Brain pericyte (primary cell): ENCODE measurements at regions not wholly inside any gene's neighbourhood (a gene's known extent, or its start where the extent isn't known, plus 50 kb on each side); places are given as distances from the start of the nearest gene placed in this dataset.

Source experiments
- DNase-seq: peaks from one replicate; pipeline ENCODE4 v3.0.0-alpha.2; 2012; ENCODE audit warnings: low read depth, low spot score

- no peak for DNase-seq
Measured at GRCh38 chr10:125343983-125344382, 183.6 kb upstream of the CTBP2 start.

GRCh38 chr10:125343118-125343925, 183.0 kb upstream of the CTBP2 start:
- DNase-seq: no peak

DNA sequence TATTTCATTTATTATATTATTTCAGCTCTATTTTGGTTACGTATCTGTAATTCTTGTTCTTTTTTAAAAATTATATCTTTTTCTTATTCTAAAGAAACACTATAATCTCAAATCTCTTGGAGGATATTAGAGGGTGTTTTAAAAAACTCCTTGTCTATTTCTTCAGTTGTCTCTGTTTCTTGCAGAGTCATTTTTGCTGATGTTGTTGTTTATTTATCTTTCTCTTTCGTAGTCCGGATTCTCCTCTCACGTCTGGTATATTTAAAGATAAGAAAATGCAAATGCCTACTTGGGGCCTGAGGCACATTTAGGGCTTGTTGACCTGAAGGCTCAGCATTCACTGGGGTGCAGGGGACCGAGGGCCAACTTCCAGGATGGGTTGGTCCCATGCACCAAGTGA, 181.2 kb upstream of the CTBP2 start:
- no peak for DNase-seq

- no peak for DNase-seq
Measured at GRCh38 chr10:125340903-125341302, 180.5 kb upstream of the CTBP2 start.

DNA sequence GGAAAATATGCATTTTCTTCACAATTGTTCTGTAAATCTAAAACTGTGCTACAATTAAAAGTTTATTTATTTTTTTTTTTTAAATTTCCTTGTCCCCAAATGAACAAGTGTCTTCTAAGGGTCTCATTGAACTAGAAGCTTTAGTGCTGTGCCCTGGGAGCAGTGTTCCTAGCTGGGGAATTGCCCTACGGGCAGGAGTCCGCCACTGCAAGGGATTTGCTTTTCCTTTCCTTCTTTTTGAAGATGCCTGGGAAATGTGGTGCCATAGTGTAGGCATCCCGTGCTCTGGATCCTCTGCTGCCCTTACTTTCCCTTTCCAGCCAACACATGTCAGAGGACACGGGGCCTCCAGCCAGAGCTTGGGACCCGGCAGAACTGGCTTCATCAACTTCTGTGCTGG, 177.1 kb upstream of the CTBP2 start:
- no peak for DNase-seq

- DNase-seq: no peak
Measured at GRCh38 chr10:125334545-125334944, 174.2 kb upstream of the CTBP2 start.

DNA sequence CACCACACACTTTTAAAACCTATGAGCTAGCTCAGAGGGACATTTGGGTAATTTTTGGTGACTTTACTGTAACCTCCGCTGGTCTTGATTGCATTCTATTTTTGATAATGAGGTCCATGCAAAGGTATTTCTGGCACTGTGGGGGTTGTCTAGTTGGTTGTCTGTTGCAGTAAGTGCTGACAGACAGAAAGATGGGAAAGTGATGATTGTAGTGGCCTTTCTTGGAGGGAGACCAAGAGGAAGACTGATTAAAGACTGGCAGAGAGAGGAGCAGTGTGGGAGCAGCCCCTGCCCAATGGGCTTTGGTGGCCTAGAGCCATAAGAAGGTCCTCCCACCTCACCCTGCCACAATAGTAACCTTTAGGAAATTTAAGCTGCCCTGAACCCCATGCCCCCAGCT, 173.4 kb upstream of the CTBP2 start:
- no peak for DNase-seq

- no peak for DNase-seq
Measured at GRCh38 chr10:125333209-125333591, 172.8 kb upstream of the CTBP2 start.

- DNase-seq: no peak
Measured at GRCh38 chr10:125332548-125333208, 172.3 kb upstream of the CTBP2 start.

DNA sequence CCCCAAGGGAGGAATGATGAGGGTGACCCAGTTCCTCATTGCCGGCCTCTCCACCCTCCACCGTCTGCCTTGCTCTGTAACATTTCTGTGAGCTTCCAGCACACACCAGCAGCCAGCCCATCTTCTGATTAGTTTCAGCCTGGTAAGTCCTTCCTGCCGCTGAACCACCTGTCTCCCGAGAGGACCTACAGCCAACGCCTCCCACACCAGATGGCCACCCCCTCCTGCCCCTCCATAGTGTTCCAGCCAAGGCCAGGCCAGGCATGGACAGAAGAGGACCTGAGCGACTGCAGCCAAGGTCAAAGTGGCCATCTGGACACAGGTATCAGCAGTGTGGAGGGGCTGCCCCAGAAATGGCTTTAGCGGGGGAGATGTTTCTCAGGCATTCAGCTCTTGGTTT, 170.7 kb upstream of the CTBP2 start:
- DNase-seq: no peak

GRCh38 chr10:125329056-125329455, 168.7 kb upstream of the CTBP2 start:
- DNase-seq: no peak

GRCh38 chr10:125325326-125325725, 165.0 kb upstream of the CTBP2 start:
- DNase-seq: no peak

- no peak for DNase-seq
Measured at GRCh38 chr10:125316436-125316835, 156.1 kb upstream of the CTBP2 start.

GRCh38 chr10:125300937-125301336, 140.6 kb upstream of the CTBP2 start:
- DNase-seq: no peak

DNA sequence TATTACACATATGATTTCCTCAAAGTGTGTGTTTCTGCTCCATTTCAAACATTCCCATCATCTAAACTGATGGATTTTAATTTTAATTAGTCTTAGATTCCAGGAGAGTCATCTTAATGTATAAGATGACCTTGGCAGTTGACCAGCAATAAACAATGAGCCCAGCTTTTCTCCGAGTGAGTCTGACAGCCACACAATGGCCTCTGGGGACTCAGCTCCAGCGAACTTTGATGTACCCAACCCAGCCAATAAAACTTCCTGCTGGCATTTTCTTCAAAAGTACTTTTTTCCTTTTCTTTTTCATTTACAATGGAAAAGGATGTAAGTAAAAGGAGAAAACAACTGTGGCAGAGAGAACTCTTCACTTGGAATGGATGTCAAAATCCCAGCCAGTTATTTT, 139.1 kb upstream of the CTBP2 start:
- DNase-seq: no peak

DNA sequence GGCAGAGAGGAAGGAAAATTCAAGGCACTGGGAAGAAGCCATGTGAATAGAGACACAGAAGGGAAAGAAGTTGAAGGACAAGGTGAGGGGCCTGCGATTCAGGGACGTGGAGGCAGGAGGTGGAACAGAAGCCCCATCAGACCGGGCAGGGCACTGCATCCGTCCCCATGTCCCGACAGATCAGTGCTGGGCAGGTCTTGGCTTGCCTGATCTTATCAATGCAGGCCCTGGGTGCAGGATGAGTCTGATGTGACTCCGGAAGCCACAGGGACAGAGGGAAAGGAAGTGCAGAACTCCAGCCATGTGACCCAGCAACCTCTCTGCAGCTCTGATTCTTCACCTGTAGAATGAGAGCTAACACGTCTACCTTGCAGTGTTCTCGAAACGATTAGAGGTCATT, 136.2 kb upstream of the CTBP2 start:
- no peak for DNase-seq

- DNase-seq: no peak
Measured at GRCh38 chr10:125294109-125294508, 133.7 kb upstream of the CTBP2 start.

DNA sequence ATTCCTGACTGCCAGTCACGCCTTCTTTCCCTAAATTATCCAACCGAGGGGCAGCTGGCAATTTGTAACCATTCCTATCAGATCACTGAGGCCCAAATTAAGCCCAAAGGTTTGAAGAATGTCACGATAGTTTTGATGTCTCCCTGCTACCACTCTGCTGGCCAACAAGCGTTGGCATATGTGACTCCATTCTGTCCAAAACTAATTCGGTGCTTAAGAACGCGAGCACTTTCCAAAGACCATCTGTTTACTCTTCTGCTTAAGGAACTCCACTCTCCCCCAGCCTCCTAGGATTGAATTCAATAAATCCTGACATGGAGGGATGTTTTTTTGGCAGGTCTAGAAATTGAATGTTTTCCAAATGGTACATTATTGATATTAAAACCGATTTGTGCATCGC, 131.5 kb upstream of the CTBP2 start:
- no peak for DNase-seq

DNA sequence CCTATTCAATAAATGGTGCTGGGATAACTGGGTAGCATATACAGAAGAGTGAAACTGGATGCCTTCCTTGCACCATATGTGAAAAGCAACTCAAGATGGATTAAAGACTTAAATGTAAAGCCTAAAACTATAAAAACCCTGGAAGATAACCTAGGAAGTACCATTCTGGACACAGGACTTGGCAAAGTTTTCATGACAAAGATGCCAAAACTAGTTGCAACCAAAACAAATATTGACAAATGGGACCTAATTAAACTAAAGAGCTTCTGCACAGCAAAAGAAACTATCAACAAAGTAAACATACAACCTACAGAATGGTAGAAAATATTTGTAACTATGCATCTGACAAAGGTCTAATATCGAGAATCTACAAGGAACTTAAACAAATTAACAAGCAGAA, 129.1 kb upstream of the CTBP2 start:
- DNase-seq: no peak

- no peak for DNase-seq
Measured at GRCh38 chr10:125284875-125285597, 124.7 kb upstream of the CTBP2 start.

DNA sequence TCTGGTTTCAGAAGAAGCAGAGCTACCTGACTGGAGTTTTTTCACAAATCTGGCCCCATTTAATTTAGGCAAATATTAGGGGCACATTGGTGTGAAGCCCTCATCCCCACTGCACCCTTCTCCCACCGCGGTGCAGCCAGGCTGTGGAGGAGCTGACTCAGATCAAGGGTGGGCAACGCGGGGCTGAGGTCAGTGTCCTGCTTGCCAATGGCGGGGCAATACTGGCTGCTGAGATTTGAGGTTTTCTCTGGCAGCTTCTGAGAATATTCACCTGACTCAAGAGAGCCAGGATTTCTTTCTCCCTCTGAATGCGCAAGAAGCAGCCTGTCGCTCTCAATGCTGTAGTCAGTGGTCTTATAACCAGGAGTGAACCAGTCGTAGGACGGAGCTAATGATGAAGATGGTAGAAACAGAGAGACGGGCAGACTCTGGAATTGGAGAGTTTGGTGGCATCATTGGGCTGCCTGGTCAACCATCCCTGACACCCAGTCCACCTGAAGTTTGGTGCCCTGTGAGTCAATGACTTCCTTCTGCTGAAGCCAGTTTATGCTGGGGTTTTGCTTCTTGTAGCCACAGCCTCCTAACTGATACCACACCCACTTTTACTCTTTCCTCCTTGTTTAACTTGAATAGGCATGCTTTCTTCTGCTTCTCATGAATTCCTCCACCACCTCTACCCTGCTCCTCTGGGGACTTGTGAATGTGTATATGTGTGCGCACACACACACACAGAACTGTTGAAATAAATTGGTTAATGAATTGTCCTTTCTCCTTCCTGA, 123.7 kb upstream of the CTBP2 start:
- DNase-seq: no peak
